Panc1 (cell line): ENCODE measurements at regions not wholly inside any gene's neighbourhood (a gene's known extent, or its start where the extent isn't known, plus 50 kb on each side); places are given as distances from the start of the nearest gene placed in this dataset.

Experiments used
- ATAC-seq: fragments of 200-7000 bp; cut with Tn5 transposase; 2 replicates; pipeline ENCODE4 v1.9.1; 2020; ENCODE audit warnings: mild to moderate bottlenecking, moderate library complexity
- BruUV-seq: library from RNA; stranded (reverse); fragments of 400-500 nt; replicated peaks from 2 replicates; lab custom pipeline; 2021; lab: Mats Ljungman, UMichigan
- CTCF ChIA-PET: fragments of 300-600 bp; sonication (Branson Sonifier 250); formaldehyde crosslinking; loops from one replicate; lab custom pipeline; 2022; ENCODE audit warnings: antibody characterized with exemption; lab: Charles Lee
- POLR2A ChIA-PET: fragments of 300-600 bp; sonication (Branson Sonifier 250); formaldehyde crosslinking; loops from one replicate; lab custom pipeline; 2022; ENCODE audit warnings: antibody characterized with exemption; lab: Charles Lee
- DNase-seq: peaks from one replicate; pipeline ENCODE4 v3.0.0-alpha.2; 2010; ENCODE audit warnings: low read depth, low spot score
- H3K27ac ChIP-seq: 2 replicates; pipeline ENCODE4 v1.5.1; 2011; ENCODE audit warnings: mild to moderate bottlenecking, low read length, inconsistent platforms
- H3K27me3 ChIP-seq: fragments of 200-500 bp; sonication (Bioruptor generic); 2 replicates; pipeline ENCODE4 v1.6.0; 2014; ENCODE audit warnings: low read length, inconsistent platforms; ENCODE audit not compliant: control insufficient read depth, insufficient read depth
- H3K36me3 ChIP-seq: fragments of 200-500 bp; sonication (Bioruptor generic); 2 replicates; pipeline ENCODE4 v1.5.1; 2014; ENCODE audit warnings: inconsistent platforms, mild to moderate bottlenecking, low read length, moderate library complexity; ENCODE audit not compliant: control insufficient read depth, insufficient read depth
- H3K4me1 ChIP-seq: 2 replicates; pipeline ENCODE4 v1.5.1; 2011; ENCODE audit warnings: inconsistent platforms, mild to moderate bottlenecking, low read length, moderate library complexity; ENCODE audit not compliant: control insufficient read depth, insufficient read depth
- H3K4me3 ChIP-seq, 2 experiments: 2 replicates each; pipeline ENCODE4 v1.5.1; 2011 to 2012; ENCODE audit warnings: low read depth in 2 of 2, low read length in 2 of 2, mild to moderate bottlenecking in 2 of 2, inconsistent platforms in 1 of 2, moderate library complexity in 1 of 2
- H3K9me3 ChIP-seq: fragments of 200-500 bp; sonication (Bioruptor generic); 2 replicates; pipeline ENCODE4 v1.5.1; 2014; ENCODE audit warnings: low read depth, mild to moderate bottlenecking, inconsistent platforms, low read length, moderate library complexity; ENCODE audit not compliant: control insufficient read depth, insufficient read depth
- CTCF ChIP-seq: fragments of 450-650 bp; IDR thresholded peaks from 2 replicates; pipeline ENCODE4 v1.5.1; 2017; ENCODE audit warnings: mild to moderate bottlenecking
- POLR2AphosphoS5 ChIP-seq: IDR thresholded peaks from 2 replicates; pipeline ENCODE4 v1.6.1; 2012; ENCODE audit warnings: mild to moderate bottlenecking, low read depth, low read length, moderate library complexity
- REST ChIP-seq, 2 experiments: IDR thresholded peaks; 2 replicates each; pipeline ENCODE4 v1.6.1; 2011 to 2012; ENCODE audit warnings: low read depth in 2 of 2, control low read depth in 1 of 2, low read length in 1 of 2, mild to moderate bottlenecking in 1 of 2, moderate library complexity in 1 of 2; ENCODE audit not compliant: insufficient read depth in 1 of 2
- SIN3A ChIP-seq: IDR thresholded peaks from 2 replicates; pipeline ENCODE4 v1.6.1; 2012; ENCODE audit warnings: low read depth, mild to moderate bottlenecking, low read length, moderate library complexity, borderline replicate concordance; ENCODE audit not compliant: insufficient read depth
- TCF7L2 ChIP-seq: IDR thresholded peaks from 2 replicates; pipeline ENCODE4 v1.6.1; 2011; ENCODE audit warnings: mild to moderate bottlenecking, low read depth, low read length, inconsistent platforms
- in situ Hi-C: cut with HindIII; loops from 2 replicates; pipeline ENCODE4 v1.10.0; 2016; ENCODE audit warnings: low sequenced_read_pairs, low pct_unique_long_range_greater_than_20kb
- intact Hi-C: fragments of 100-400 bp; cut with micrococcal nuclease; formaldehyde crosslinking; loops from one replicate; pipeline ENCODE4 v1.10.0; 2022; ENCODE audit not compliant: unreplicated experiment

GRCh38 chr1:163257763-163258162 is 55.0 kb upstream of the RGS5 start:
- ATAC-seq, result no peak
- CTCF ChIA-PET, result no interaction called here

GRCh38 chr1:163258181-163258580 is 55.5 kb upstream of the RGS5 start:
- DNase-seq, result no peak
- TF ChIP-seq CTCF (no peak), REST (IDR thresholded peaks at IDR 0.05; ENCODE audit: insufficient read depth in 1 of 2, low read depth in 2 of 2, low read length in 1 of 2) (no peak), POLR2AphosphoS5 (no peak), TCF7L2 (no peak), SIN3A (no peak)
- no peak for ATAC-seq
- in situ Hi-C loops (no loop called here), intact Hi-C loops (no loop called here)
- H3K4me1 ChIP-seq, result no peaks in the 10 kb centered on the region
- no peaks in the 10 kb centered on the region for H3K36me3 ChIP-seq
- H3K9me3 ChIP-seq, result no peaks in the 10 kb centered on the region
- BruUV-seq, result no TSS peak
- ChIA-PET POLR2A (no interaction called here), CTCF (no interaction called here)
- H3K27me3 ChIP-seq, result no peaks in the 10 kb centered on the region
- H3K4me3 ChIP-seq, result no peak overlapping the region
- H3K27ac ChIP-seq, result no peak overlapping the region

More at GRCh38 chr1:163257763-163258162, 55.0 kb upstream of the RGS5 start:
- Histone ChIP-seq H3K27ac (no peak overlapping the region), H3K4me3 (no peak overlapping the region), H3K4me1 (no peaks in the 10 kb centered on the region), H3K9me3 (no peaks in the 10 kb centered on the region), H3K36me3 (no peaks in the 10 kb centered on the region), H3K27me3 (no peaks in the 10 kb centered on the region)
- POLR2A ChIA-PET, result no interaction called here
- in situ Hi-C loops, result no loop called here
- intact Hi-C loops, result no loop called here
- no TSS peak for BruUV-seq
- no peak for TF ChIP-seq CTCF
- TF ChIP-seq TCF7L2, result no peak
- no peak for TF ChIP-seq SIN3A
- no peak for DNase-seq
